ENCODE measurements at regions not wholly inside any gene's neighbourhood (a gene's known extent, or its start where the extent isn't known, plus 50 kb on each side); places are given as distances from the start of the nearest gene placed in this dataset.

DNA sequence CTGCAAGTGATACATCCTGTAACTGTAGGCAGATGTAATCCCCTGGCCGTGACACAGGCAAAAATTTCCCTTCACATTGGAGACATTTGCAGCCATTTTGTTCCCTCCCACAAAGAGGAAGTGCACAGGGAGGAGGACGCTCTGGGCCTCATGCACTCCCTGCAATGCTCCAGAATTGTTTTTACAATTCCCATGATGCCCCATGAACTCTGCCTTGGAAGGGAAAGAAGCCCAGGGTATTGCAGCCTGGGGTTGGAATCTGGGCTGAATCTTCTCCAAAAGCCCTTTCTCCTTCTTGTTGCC is 491.7 kb downstream of the CCDC171 start:
- H3K4me1 ChIP-seq: no peaks in the 10 kb centered on the region
- no peaks in the 10 kb centered on the region for H3K9me3 ChIP-seq
- TF ChIP-seq, protein P1, sequence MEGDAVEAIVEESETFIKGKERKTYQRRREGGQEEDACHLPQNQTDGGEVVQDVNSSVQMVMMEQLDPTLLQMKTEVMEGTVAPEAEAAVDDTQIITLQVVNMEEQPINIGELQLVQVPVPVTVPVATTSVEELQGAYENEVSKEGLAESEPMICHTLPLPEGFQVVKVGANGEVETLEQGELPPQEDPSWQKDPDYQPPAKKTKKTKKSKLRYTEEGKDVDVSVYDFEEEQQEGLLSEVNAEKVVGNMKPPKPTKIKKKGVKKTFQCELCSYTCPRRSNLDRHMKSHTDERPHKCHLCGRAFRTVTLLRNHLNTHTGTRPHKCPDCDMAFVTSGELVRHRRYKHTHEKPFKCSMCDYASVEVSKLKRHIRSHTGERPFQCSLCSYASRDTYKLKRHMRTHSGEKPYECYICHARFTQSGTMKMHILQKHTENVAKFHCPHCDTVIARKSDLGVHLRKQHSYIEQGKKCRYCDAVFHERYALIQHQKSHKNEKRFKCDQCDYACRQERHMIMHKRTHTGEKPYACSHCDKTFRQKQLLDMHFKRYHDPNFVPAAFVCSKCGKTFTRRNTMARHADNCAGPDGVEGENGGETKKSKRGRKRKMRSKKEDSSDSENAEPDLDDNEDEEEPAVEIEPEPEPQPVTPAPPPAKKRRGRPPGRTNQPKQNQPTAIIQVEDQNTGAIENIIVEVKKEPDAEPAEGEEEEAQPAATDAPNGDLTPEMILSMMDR (IDR thresholded peaks at IDR 0.05): no peak
- intact Hi-C loops (cut with DNase I): no loop called here
- H3K36me3 ChIP-seq: no peaks in the 10 kb centered on the region
- no peak overlapping the region for H3K27ac ChIP-seq
- no peak for ATAC-seq
- no peaks in the 10 kb centered on the region for H3K27me3 ChIP-seq
- no peak overlapping the region for H3K4me3 ChIP-seq
- peak in 1 of 4 donors; percentile 24 for DNase-seq

DNA sequence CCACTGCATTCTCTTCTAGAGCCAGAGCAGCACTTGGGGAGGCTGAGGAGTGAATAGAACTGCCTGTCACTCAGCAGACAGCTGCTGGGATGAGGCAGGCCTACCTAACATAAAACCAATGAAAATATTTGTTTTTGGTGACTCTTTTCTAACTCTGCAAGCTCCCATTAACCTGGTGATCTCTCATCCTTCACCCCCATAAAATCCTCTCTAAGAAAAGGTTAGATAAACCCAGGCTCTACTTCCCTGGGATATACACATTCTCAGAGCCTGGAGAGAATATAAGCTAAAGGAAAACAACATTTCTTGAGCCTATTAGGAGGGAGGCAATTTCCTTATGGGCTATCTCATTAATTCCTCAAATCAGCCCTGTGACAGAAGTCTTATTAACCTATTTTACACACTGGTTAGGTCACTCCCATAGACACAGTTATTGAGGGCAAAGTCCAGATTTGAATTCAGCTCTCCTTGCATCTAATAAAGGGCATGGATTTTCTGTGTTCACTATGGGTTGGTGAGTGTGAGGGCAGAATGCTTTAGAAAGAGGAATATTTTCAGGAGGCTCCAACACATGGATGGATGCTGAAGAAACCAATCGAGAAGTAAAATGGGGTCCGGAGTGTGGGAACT is 492.9 kb downstream of the CCDC171 start:
- TF ChIP-seq, protein P1 (IDR thresholded peaks at IDR 0.05): no peak
- DNase-seq (no peak), ATAC-seq (no peak)
- Histone ChIP-seq H3K4me3 (no peak overlapping the region), H3K9me3 (no peaks in the 10 kb centered on the region), H3K27me3 (no peaks in the 10 kb centered on the region), H3K4me1 (no peaks in the 10 kb centered on the region), H3K27ac (no peak overlapping the region), H3K36me3 (no peaks in the 10 kb centered on the region)
- intact Hi-C loops (cut with DNase I): no loop called here

DNA sequence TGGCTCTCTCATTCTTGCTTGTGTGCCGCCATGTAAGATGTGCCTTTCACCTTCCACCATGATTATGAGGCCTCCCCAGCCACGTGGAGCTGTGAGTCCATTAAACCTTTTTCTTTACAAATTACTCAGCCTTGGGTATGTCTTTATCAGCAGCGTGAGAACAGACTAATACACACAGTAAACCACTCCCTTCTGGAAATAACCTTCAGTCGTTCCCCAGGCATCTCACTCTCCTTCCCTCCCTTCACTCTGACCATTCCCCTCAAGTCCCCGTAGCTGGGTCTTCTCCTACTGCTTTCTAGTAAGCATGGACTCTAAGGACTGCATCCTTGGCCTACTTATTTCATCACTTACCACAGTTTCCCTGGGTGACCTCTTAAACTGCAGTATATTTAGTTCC is 493.9 kb downstream of the CCDC171 start:
- Histone ChIP-seq H3K27ac (no peak overlapping the region), H3K4me3 (no peak overlapping the region), H3K9me3 (no peaks in the 10 kb centered on the region), H3K27me3 (no peaks in the 10 kb centered on the region), H3K4me1 (no peaks in the 10 kb centered on the region), H3K36me3 (no peaks in the 10 kb centered on the region)
- intact Hi-C loops (cut with DNase I): no loop called here
- DNase-seq (no peak), ATAC-seq (no peak)
- TF ChIP-seq, protein P1 (IDR thresholded peaks at IDR 0.05): no peak

DNA sequence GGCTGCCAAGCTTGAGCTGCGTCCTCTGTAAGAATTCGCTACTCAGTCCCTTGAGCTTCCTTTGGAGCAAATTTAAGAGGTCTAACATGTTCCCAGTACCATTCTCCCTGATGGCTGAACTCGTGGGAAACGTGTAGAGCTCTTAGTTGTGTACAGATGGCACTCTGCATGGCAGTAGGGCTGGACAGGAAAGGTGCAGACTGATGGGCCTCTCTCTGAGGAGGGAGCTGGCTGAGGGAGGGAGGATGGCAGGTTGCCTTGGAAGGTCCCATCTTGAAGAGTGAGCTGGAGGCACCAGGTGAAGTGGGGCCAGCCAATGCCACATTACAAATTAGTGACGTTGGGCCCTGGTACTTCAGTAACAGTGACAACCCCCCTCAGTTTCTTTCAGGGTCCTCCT is 495.3 kb downstream of the CCDC171 start:
- Histone ChIP-seq H3K4me3 (no peak overlapping the region), H3K4me1 (no peaks in the 10 kb centered on the region), H3K36me3 (no peaks in the 10 kb centered on the region), H3K27ac (no peak overlapping the region), H3K27me3 (no peaks in the 10 kb centered on the region), H3K9me3 (no peaks in the 10 kb centered on the region)
- DNase-seq (no peak), ATAC-seq (no peak)
- TF ChIP-seq, protein P1 (IDR thresholded peaks at IDR 0.05): no peak
- intact Hi-C loops (cut with DNase I): no loop called here

DNA sequence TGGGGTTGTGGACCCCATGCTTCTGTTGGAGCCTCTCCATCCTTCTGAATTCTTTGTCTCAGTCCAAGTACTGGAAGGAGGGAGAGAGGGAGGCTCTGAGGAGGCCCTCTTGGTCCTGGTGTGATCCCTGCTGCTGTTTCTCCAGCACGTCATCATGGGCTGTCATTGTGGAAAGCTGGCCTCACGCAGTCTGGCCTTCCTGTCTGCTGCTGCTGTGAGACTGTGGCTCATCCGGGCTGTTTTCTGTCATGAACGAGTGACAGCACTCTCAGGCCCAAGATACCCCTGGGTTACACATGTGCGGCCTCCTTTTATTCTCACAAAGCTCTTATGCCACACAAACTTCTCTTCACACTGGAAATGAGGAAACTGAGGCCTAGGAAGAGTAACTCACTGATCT is 499.3 kb downstream of the CCDC171 start:
- Histone ChIP-seq H3K27ac (no peak overlapping the region), H3K36me3 (no peaks in the 10 kb centered on the region), H3K4me3 (no peak overlapping the region), H3K4me1 (no peaks in the 10 kb centered on the region), H3K9me3 (no peaks in the 10 kb centered on the region), H3K27me3 (no peaks in the 10 kb centered on the region)
- DNase-seq (no peak), ATAC-seq (no peak)
- intact Hi-C loops (cut with DNase I): no loop called here
- TF ChIP-seq, protein P1 (IDR thresholded peaks at IDR 0.05): no peak

Data from left lung (tissue), 4 donors.